ENCODE measurements at regions not wholly inside any gene's neighbourhood (a gene's known extent, or its start where the extent isn't known, plus 50 kb on each side); places are given as distances from the start of the nearest gene placed in this dataset.

DNA sequence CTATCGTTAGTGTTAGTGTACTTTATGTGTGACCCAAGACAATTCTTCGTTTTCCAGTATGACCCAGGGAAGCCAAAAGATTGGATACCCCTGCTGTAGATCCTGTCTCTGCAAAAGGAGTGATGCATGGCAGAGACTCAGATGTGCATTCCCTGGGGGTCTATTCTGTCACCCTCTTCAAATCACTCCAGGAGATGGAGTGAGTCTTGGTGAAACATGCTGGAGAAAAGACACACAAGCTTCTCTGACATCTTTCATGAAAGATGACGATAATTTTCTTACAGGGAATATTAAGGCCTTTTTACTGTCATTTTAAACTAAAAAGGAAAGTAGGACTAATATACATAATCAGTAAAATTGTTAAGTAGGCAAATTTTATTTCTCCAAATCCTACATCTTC is 437.9 kb upstream of the SOX5 start:
- TF ChIP-seq, protein P1, sequence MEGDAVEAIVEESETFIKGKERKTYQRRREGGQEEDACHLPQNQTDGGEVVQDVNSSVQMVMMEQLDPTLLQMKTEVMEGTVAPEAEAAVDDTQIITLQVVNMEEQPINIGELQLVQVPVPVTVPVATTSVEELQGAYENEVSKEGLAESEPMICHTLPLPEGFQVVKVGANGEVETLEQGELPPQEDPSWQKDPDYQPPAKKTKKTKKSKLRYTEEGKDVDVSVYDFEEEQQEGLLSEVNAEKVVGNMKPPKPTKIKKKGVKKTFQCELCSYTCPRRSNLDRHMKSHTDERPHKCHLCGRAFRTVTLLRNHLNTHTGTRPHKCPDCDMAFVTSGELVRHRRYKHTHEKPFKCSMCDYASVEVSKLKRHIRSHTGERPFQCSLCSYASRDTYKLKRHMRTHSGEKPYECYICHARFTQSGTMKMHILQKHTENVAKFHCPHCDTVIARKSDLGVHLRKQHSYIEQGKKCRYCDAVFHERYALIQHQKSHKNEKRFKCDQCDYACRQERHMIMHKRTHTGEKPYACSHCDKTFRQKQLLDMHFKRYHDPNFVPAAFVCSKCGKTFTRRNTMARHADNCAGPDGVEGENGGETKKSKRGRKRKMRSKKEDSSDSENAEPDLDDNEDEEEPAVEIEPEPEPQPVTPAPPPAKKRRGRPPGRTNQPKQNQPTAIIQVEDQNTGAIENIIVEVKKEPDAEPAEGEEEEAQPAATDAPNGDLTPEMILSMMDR (IDR thresholded peaks at IDR 0.05) = no peak
- TF ChIP-seq POLR2A (IDR thresholded peaks at IDR 0.05) = no peak
